ENCODE measurements at regions not wholly inside any gene's neighbourhood (a gene's known extent, or its start where the extent isn't known, plus 50 kb on each side); places are given as distances from the start of the nearest gene placed in this dataset.

- H3K27ac Mint-ChIP-seq: no peak overlapping the region
- H3K4me1 Mint-ChIP-seq (ENCODE audit: low read depth): no peaks in the 10 kb centered on the region
- peaks cover 11% of the 10 kb centered on the region for H3K9me3 Mint-ChIP-seq
- H3K36me3 Mint-ChIP-seq (ENCODE audit: low read depth): peaks cover 3% of the 10 kb centered on the region
- no peak overlapping the region for H3K4me3 Mint-ChIP-seq
- DNase-seq: no peak
- intact Hi-C loops (cut with micrococcal nuclease): no loop called here
- peaks cover 3% of the 10 kb centered on the region for H3K27me3 Mint-ChIP-seq (ENCODE audit: low read depth)
- CTCF ChIA-PET: no interaction called here
Measured at GRCh38 chr3:17951241-17951640, 208.8 kb upstream of the TBC1D5 start.

GRCh38 chr3:17949101-17949500 lies 206.7 kb upstream of the TBC1D5 start:
- CTCF ChIA-PET: interaction anchor here (0.6 kb wide), 2 partner anchors 193 to 344 kb away, joined by 3 read pairs; no protein-coding TSS in a partner anchor
- Mint-ChIP-seq H3K4me1 (ENCODE audit: low read depth) (no peaks in the 10 kb centered on the region), H3K4me3 (no peak overlapping the region), H3K27me3 (ENCODE audit: low read depth) (peaks cover 3% of the 10 kb centered on the region), H3K9me3 (peaks cover 11% of the 10 kb centered on the region), H3K36me3 (ENCODE audit: low read depth) (peaks cover 3% of the 10 kb centered on the region), H3K27ac (no peak overlapping the region)
- DNase-seq: no peak
- intact Hi-C loops (cut with micrococcal nuclease): no loop called here

- Mint-ChIP-seq H3K27me3 (ENCODE audit: low read depth) (peaks cover 3% of the 10 kb centered on the region), H3K4me3 (no peak overlapping the region), H3K9me3 (peaks cover 11% of the 10 kb centered on the region), H3K4me1 (ENCODE audit: low read depth) (no peaks in the 10 kb centered on the region), H3K27ac (no peak overlapping the region), H3K36me3 (ENCODE audit: low read depth) (peaks cover 3% of the 10 kb centered on the region)
- CTCF ChIA-PET: no interaction called here
- no peak for DNase-seq
- intact Hi-C loops (cut with micrococcal nuclease): no loop called here
Measured at GRCh38 chr3:17947833-17948232, 205.4 kb upstream of the TBC1D5 start.

- Mint-ChIP-seq H3K4me1 (ENCODE audit: low read depth) (no peaks in the 10 kb centered on the region), H3K9me3 (peaks cover 4% of the 10 kb centered on the region), H3K36me3 (ENCODE audit: low read depth) (peaks cover 3% of the 10 kb centered on the region), H3K4me3 (no peak overlapping the region), H3K27ac (no peak overlapping the region), H3K27me3 (ENCODE audit: low read depth) (peaks cover 3% of the 10 kb centered on the region)
- DNase-seq: no peak
- intact Hi-C loops (cut with micrococcal nuclease): no loop called here
- CTCF ChIA-PET: interaction anchor here (0.6 kb wide), 1 partner anchor 60 kb away, joined by 3 read pairs; no protein-coding TSS in a partner anchor
Measured at GRCh38 chr3:17946619-17947018, 204.2 kb upstream of the TBC1D5 start.

GRCh38 chr3:17945799-17946399 lies 203.5 kb upstream of the TBC1D5 start:
- Mint-ChIP-seq H3K27me3 (ENCODE audit: low read depth) (peaks cover 3% of the 10 kb centered on the region), H3K4me3 (no peak overlapping the region), H3K36me3 (ENCODE audit: low read depth) (peaks cover 3% of the 10 kb centered on the region), H3K4me1 (ENCODE audit: low read depth) (no peaks in the 10 kb centered on the region), H3K27ac (no peak overlapping the region), H3K9me3 (peaks cover 4% of the 10 kb centered on the region)
- DNase-seq: no peak
- CTCF ChIA-PET: no interaction called here
- intact Hi-C loops (cut with micrococcal nuclease): no loop called here

GRCh38 chr3:17945018-17945798 lies 202.8 kb upstream of the TBC1D5 start:
- DNase-seq: no peak
- Mint-ChIP-seq H3K36me3 (ENCODE audit: low read depth) (no peaks in the 10 kb centered on the region), H3K9me3 (no peaks in the 10 kb centered on the region), H3K4me3 (no peak overlapping the region), H3K4me1 (ENCODE audit: low read depth) (no peaks in the 10 kb centered on the region), H3K27me3 (ENCODE audit: low read depth) (peaks cover 3% of the 10 kb centered on the region), H3K27ac (no peak overlapping the region)
- intact Hi-C loops (cut with micrococcal nuclease): no loop called here
- CTCF ChIA-PET: no interaction called here

- CTCF ChIA-PET: no interaction called here
- no peaks in the 10 kb centered on the region for H3K4me1 Mint-ChIP-seq (ENCODE audit: low read depth)
- no peak for DNase-seq
- no peaks in the 10 kb centered on the region for H3K36me3 Mint-ChIP-seq (ENCODE audit: low read depth)
- H3K9me3 Mint-ChIP-seq: no peaks in the 10 kb centered on the region
- H3K4me3 Mint-ChIP-seq: no peak overlapping the region
- intact Hi-C loops (cut with micrococcal nuclease): no loop called here
- no peak overlapping the region for H3K27ac Mint-ChIP-seq
- H3K27me3 Mint-ChIP-seq (ENCODE audit: low read depth): peaks cover 4% of the 10 kb centered on the region
Measured at GRCh38 chr3:17942856-17943255, 200.4 kb upstream of the TBC1D5 start.

GRCh38 chr3:17941766-17942165 lies 199.3 kb upstream of the TBC1D5 start:
- Mint-ChIP-seq H3K9me3 (no peaks in the 10 kb centered on the region), H3K4me3 (no peak overlapping the region), H3K27me3 (ENCODE audit: low read depth) (peaks cover 2% of the 10 kb centered on the region), H3K36me3 (ENCODE audit: low read depth) (no peaks in the 10 kb centered on the region), H3K27ac (no peak overlapping the region), H3K4me1 (ENCODE audit: low read depth) (no peaks in the 10 kb centered on the region)
- no peak for DNase-seq
- intact Hi-C loops (cut with micrococcal nuclease): no loop called here
- CTCF ChIA-PET: no interaction called here

GRCh38 chr3:17941152-17941551 lies 198.7 kb upstream of the TBC1D5 start:
- Mint-ChIP-seq H3K36me3 (ENCODE audit: low read depth) (no peaks in the 10 kb centered on the region), H3K4me3 (no peak overlapping the region), H3K9me3 (no peaks in the 10 kb centered on the region), H3K27ac (no peak overlapping the region), H3K4me1 (ENCODE audit: low read depth) (no peaks in the 10 kb centered on the region), H3K27me3 (ENCODE audit: low read depth) (peaks cover 2% of the 10 kb centered on the region)
- no peak for DNase-seq
- intact Hi-C loops (cut with micrococcal nuclease): no loop called here
- CTCF ChIA-PET: no interaction called here

GRCh38 chr3:17939157-17939556 lies 196.7 kb upstream of the TBC1D5 start:
- Mint-ChIP-seq H3K4me1 (ENCODE audit: low read depth) (no peaks in the 10 kb centered on the region), H3K27ac (no peak overlapping the region), H3K4me3 (no peak overlapping the region), H3K36me3 (ENCODE audit: low read depth) (no peaks in the 10 kb centered on the region), H3K9me3 (no peaks in the 10 kb centered on the region), H3K27me3 (ENCODE audit: low read depth) (peaks cover 6% of the 10 kb centered on the region)
- no peak for DNase-seq
- intact Hi-C loops (cut with micrococcal nuclease): no loop called here
- CTCF ChIA-PET: no interaction called here

- Mint-ChIP-seq H3K27ac (no peak overlapping the region), H3K36me3 (ENCODE audit: low read depth) (no peaks in the 10 kb centered on the region), H3K4me1 (ENCODE audit: low read depth) (no peaks in the 10 kb centered on the region), H3K4me3 (no peak overlapping the region), H3K27me3 (ENCODE audit: low read depth) (peaks cover 8% of the 10 kb centered on the region), H3K9me3 (no peaks in the 10 kb centered on the region)
- intact Hi-C loops (cut with micrococcal nuclease): no loop called here
- CTCF ChIA-PET: no interaction called here
- no peak for DNase-seq
Measured at GRCh38 chr3:17938313-17938712, 195.9 kb upstream of the TBC1D5 start.

GRCh38 chr3:17936736-17937480 lies 194.5 kb upstream of the TBC1D5 start:
- CTCF ChIA-PET: no interaction called here
- Mint-ChIP-seq H3K36me3 (ENCODE audit: low read depth) (no peaks in the 10 kb centered on the region), H3K27ac (no peak overlapping the region), H3K9me3 (no peaks in the 10 kb centered on the region), H3K4me1 (ENCODE audit: low read depth) (no peaks in the 10 kb centered on the region), H3K27me3 (ENCODE audit: low read depth) (peaks cover 8% of the 10 kb centered on the region), H3K4me3 (no peak overlapping the region)
- intact Hi-C loops (cut with micrococcal nuclease): no loop called here
- DNase-seq: no peak

GRCh38 chr3:17935222-17935621 lies 192.8 kb upstream of the TBC1D5 start:
- Mint-ChIP-seq H3K9me3 (no peaks in the 10 kb centered on the region), H3K36me3 (ENCODE audit: low read depth) (no peaks in the 10 kb centered on the region), H3K4me3 (no peak overlapping the region), H3K27ac (no peak overlapping the region), H3K27me3 (ENCODE audit: low read depth) (peaks cover 8% of the 10 kb centered on the region), H3K4me1 (ENCODE audit: low read depth) (no peaks in the 10 kb centered on the region)
- intact Hi-C loops (cut with micrococcal nuclease): no loop called here
- no peak for DNase-seq
- CTCF ChIA-PET: no interaction called here

All from activated naive CD4-positive, alpha-beta T cell treated with anti-CD3 and anti-CD28 coated beads for 36 hours (primary cell).